ENCODE measurements at regions not wholly inside any gene's neighbourhood (a gene's known extent, or its start where the extent isn't known, plus 50 kb on each side); places are given as distances from the start of the nearest gene placed in this dataset.
"Not testable (repeated sequence)": the region's sequence is repeated elsewhere in the genome, so short reads cannot be mapped to it uniquely, and the experiment has no call there.

DNA sequence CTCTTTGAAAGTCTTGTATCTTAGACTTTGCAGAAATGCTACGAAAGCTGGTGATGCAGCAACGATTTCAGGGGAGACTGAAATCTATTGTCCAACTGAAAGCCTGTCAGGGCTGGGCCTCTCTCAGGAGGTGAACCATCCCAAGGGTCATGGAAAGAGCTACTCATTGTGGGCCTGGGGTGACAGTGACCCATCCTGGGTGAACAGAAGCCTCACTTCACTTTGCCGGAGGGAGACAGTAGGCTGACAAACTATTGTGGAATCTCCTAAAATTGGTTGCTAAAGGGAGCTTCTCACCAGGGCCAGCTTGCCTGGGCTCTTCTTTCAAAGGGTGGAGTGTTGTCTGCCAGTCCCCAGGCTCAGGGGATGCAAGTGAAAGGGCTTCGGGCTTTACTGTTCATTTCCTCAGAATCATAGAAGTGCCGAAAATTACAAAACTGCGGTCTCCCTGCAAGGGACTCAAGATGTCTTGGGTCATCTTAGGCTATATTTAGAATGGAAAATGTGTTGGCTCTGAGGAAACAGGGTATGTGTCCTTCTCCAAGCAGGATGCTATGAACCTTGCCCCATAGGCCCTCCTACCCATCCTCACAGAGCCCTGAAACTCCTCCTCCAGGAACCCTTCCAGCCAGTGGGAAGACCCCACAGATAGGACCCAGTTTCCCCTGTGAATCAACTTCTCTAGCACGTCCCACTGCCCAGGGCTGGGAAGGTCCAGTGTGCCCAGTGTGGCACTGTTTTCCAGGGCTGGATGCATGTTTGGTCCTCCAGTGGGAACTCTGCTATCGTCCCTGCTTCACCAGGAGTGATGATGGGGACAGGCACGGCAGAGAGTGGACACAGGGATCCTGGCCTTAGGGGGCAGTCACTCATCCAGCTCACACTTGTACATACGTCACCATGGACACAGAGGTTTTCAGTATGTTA lies 173.4 kb upstream of the PLGLB2 start:
- not testable (repeated sequence) for DNase-seq (ENCODE audit: low read depth)

DNA sequence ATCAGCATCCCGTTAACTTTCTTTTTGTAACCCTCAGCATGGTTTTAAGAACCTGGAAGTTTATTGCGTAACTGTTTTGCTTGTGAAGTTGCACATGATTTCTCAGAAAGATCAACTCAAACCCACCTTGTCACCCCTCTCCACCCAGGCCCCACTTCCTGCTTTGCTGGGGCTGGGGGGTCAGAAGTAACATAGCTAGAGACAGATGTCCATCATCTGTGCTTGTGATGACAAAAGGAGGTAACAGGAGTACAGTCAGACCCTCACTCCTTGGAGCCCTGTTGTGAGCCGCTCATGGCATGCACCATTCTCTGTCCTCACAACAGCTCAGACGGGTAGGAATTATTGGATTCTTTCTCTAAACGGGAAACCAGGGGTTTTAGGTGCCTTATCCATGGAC lies 172.7 kb upstream of the PLGLB2 start:
- DNase-seq (ENCODE audit: low read depth), result not testable (repeated sequence)

DNA sequence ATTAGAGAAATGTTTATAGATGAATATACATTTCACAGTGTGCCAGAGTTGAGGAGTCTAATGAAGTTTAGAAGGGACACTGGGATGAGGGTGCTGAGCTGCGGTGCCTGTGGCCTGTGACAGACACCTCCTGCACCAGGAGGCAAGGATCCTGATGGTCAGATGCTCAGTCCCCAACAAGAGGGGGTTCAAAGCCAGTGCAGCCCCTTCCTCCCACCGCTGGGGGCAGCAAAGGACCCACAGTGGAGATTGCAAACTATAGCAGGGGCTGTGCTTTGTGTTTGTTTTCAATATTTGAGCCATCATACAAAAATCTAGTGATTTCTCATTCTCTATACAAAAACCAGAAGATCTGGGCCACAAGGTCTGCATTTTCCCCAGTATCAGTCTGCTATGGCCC lies 170.5 kb upstream of the PLGLB2 start:
- not testable (repeated sequence) for DNase-seq (ENCODE audit: low read depth)

DNA sequence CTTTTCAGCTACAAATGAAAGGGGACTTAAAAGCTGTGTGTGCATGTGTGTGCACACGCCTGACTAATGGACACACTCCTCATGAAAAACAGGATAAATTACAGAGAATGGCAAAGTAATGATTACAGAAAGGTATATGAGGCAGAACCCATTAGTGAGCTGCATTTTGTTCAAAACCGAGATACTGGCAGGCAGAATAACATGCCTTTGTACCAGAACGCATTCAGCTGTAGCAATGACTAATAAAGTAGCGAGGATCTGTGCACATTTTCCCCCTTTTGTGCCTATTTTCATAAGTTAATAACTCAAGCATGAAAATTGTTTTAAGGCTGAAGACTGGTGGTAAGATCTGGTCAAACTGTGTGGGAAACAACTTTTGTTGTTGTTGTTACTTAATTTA lies 165.7 kb upstream of the PLGLB2 start:
- DNase-seq (ENCODE audit: low read depth), result not testable (repeated sequence)

DNA sequence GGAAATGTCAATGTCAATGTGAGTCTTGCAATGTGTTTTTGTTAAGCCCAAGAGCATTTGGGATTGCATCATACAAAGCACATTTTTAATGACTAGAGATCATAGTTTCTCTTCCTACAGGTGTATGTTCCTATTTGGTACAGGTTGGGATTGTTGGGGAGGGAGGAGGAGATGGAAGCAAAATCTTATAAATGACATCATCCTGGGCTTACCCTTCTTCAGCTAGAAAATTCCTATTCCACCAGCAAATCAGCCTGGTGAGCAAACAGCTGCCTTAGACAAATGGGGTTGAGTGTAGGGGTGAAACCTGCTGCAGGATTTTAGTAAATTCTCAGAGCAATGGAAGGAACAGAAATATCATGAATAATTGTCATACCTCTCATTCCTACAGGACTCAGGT lies 165.3 kb upstream of the PLGLB2 start:
- DNase-seq (ENCODE audit: low read depth), result not testable (repeated sequence)

DNA sequence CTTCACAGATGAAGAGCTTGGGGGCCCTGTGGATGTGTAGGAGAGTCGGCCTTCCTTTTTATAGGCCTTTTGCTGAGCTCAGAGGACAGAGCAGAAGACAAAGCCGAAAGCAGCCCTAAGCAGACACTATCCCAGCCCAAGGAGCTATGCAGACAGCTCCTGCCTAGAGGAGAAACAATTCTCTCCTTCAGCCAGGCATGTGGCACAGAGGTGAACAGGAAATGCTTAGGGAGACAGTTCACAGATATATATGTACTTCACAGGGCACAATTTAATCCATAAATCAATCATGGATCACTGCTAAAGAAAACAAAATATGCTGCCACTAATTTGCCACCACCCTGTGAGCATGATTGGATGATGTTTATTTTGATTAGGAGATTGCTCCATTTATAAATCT lies 164.5 kb upstream of the PLGLB2 start:
- not testable (repeated sequence) for DNase-seq (ENCODE audit: low read depth)

DNA sequence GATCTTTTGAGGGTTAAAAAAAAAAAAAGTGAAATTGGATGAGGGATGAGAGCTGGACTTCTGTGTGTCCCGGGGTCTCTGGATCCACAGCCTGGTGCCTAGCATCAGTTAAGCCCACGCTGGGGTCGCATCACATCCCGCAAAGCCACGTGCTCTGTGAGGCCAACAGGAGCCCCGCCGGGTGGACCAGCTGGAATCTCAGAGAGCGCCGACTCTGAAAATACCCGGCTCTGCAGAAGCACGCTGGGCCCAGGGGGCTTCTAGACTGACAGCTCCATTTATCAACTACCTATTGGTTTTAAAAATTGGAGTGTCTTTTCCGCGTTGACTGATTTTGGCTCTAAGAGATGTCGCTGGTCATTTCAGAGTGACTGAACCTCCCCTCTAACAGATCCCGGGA lies 164.1 kb upstream of the PLGLB2 start:
- not testable (repeated sequence) for DNase-seq (ENCODE audit: low read depth)

DNA sequence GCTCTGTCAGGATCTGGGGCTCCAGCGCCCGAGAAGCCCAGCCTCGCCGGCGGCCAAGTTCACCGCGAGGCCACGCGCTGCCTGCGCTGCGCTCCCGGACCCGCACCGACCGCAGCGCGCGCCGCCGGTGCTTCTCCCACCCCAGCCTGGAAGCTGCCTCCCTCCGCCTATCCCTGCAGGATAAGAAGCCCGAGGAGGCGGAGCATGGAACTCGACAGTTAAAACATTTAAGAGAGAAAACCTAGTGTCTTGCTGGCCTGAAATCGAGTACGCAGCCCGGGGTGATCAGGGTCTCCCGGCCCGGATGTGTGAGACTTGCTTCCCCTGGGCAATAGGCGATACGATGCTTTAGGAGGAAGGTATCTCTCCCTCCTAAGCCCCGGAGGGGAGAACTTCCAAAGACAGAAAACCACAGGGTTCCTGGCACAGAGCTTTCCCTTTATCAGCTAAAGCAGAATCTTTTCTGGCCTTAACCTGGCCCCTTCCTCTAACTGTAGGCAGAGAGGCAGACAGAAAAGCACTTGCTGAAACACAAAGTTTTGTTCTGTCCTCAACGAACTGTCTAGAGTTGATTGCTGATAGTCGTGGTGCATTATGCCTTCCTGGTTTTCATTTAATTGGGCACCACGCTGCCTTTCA lies 163.5 kb upstream of the PLGLB2 start:
- DNase-seq (ENCODE audit: low read depth), result not testable (repeated sequence)

DNA sequence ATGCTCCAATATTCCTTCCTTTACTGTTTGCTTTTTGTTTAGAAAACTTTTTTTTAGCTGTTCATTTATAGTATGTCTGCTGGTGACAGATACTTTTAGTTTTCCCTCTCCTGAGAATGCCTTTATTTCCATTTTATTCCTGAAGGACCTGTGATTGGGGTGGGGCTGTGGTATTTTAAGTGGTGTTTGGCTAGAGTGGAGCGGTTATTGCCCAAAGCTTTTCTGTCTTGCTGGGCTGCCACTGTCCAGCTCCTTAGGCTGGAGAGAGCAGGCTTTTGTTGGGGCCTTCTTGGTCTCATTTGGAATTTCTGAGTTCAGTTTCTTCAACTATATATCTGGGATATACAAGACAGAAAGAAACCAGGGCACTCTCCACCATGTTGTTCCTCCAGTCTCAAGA lies 160.0 kb upstream of the PLGLB2 start:
- DNase-seq (ENCODE audit: low read depth), result not testable (repeated sequence)

DNA sequence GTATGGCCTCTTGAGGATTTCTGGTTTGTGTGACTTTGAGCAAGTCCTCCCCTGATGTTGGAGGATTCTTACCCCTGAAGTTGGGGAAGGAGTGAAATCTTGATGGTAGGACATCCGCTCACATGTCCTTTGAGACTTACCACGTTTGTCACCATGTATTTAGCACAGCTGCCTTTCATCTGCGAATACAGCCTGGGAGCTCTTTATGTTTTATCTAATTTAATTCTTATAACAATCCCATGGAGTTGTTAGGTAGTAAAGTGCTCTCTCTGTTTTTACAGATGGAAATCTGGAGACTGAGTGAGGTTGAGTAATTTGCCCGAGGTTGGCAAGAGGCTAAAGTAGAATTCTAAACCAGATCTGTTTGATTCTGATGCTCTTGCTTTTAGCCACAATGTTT lies 154.9 kb upstream of the PLGLB2 start:
- not testable (repeated sequence) for DNase-seq (ENCODE audit: low read depth)

DNA sequence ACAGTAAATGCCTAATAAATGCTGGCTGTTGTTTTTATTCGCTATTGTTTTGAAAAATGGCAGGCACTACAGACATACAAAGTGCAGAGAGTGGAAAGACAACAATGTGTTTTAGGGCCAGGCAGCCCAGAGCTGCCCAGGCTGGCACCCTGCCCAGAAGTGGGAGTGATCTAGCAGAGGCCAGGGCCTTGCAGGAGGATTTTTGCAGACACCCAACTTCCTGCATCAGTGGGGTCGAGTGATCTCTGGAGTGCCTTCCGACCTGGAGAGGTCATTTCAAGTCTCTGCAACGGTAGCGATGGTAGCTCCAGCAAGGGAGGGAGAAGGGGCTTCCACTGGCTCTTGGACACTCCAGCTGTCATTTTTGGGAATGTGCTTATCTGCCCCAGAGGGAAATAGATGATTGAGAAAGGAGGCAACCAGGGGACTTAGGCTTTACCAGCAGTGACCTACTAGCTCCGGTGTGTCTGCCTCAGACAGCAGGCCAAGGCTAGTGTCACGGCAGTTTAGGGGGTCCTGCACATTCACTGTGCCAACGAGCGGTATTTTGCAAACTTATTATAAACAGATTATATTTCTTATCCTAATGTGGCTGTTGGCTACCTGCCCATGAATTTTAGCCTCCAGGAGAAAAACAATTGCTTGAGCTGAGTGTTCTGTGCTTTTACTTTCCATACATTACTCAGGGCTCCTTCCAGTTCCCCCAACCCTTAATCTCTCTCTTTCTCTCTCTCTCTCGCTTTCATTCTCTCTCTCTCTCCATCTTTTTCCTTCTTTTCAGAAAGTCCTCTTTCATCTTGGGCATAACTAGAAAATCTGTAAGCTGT lies 153.9 kb upstream of the PLGLB2 start:
- DNase-seq (ENCODE audit: low read depth), result not testable (repeated sequence)

DNA sequence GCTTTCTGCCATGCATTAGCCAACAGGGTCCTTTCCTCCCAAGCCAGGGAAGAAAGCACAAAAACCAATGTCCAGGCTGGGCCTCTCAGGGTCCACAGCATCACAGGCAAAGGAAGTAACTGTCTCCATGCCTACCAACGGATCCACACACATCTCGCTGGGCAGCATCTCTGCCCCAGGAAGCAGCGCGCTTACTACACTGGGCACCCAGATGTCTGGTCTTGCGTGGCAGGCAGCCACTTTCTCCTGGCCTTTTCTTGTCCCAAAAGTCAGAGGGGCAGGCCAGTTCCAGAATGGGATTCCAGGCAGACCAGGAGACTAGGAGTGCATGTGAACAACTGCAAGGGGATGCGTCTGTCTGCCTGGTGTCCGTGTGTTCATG lies 153.3 kb upstream of the PLGLB2 start:
- DNase-seq (ENCODE audit: low read depth), result not testable (repeated sequence)

DNA sequence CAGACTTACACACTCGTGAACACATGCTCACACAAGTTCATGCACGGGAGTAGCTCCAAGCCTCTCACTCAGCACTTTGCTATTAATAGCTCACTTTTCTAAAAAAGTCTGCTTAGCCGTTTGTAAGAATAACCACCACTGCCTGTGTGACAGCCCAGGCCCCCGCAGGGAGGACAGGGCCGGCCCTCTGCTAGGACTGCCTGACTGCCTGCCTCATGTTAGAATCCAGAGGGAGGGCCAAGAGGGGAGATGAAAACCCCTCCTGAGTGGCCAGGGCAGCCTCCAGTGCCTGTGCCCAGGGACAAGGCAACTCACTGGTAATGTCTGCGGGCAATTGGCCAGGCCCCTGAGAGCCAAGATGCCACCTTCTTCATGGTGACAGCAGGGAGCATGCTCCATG lies 152.9 kb upstream of the PLGLB2 start:
- DNase-seq (ENCODE audit: low read depth), result not testable (repeated sequence)

DNA sequence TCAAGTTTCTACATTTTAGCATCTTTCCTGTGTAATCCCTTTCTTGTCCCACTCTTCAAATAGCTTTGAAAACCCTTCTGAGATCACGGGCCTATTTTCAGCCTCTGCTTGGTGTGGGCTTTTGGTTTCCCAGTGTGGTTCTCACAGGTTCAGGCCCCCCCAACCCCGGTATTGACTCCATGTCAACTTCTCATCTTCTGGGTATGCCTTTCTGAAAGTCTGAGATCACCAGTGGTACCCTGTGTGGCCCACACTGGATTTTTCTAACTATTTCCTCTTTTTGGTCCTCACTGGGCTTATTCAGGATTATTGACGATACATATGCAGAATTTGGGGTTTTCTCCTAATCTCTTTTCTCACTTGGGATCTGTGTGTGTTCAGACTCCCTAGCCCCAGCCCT lies 146.9 kb upstream of the PLGLB2 start:
- DNase-seq (ENCODE audit: low read depth), result not testable (repeated sequence)

DNA sequence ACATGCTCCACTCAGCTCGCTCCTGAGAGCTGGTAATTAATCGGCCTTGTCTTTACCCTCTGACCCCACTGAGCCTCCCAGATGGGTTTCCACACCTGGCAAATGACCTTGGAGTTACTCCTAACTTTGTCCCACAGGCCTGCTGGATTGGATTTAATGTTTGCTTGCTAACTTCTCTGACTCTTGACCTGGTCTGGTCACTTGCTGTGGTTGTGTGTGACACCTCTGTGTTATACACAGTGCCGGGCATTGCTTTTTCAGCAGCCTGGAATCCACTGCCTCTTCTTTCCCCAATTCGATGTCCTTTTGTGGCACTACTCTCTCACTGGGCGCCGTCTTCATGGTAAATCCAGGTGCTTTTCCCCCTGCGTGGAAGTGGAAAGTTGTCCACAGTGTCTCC lies 145.8 kb upstream of the PLGLB2 start:
- DNase-seq (ENCODE audit: low read depth), result not testable (repeated sequence)

DNA sequence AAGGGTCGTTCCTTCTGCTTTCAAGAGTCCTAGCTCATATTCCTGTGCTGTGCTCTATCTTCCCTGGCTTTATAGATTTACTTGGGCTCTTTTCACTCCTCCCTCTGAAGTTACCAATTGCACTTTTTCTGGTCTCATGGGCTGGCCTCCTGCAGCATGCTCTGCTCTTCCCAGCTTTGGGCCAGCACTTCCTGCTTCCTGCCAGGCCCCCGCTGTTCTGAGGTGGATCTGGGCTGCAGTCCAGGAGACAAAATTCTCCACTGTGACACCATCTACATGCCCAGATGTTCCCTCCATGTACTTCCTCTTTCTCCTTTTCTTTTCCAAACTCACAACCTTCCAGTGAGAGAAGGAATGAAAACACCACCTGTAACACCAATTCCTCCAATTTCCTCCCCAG lies 145.2 kb upstream of the PLGLB2 start:
- not testable (repeated sequence) for DNase-seq (ENCODE audit: low read depth)

DNA sequence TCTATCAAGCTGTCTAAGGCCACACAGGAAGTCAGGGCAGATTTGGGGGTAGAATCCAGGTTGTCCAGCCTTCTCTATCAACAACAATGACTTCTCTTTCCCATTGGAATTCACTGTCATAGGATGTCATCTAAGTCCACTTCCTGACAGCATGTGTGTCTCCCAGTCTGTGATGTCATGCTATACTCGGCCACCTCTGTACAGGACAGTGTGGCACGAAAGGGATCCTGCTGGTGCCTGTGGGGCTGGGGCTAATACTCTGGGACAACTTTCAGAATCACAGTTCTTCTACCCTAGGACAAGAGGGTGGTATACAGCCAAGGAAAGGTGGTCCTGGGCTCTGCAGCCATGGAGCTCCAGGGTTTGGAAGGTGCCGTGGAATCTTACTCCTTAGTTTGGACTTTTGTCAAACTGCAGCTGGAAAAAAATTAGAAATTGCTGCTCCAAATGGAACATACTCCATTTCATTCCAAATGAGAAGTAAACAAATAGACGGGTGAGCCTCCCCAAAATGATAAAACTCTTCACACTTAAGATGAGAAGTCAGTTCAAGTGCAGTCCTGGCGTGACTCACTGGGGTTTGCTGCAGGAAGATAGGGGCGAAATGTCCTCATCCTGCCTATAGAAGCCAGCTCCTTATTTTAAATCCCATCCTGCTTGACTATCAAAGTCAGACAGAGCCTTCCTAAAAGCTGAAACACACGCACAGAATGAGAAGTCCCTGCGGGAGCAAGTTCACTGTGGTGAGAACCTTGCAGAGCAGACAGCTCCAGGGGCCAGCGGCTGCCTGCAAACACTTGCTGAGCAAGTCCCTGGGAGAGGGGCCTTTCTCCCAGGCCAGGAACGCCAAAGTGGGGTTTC lies 144.2 kb upstream of the PLGLB2 start:
- not testable (repeated sequence) for DNase-seq (ENCODE audit: low read depth)

DNA sequence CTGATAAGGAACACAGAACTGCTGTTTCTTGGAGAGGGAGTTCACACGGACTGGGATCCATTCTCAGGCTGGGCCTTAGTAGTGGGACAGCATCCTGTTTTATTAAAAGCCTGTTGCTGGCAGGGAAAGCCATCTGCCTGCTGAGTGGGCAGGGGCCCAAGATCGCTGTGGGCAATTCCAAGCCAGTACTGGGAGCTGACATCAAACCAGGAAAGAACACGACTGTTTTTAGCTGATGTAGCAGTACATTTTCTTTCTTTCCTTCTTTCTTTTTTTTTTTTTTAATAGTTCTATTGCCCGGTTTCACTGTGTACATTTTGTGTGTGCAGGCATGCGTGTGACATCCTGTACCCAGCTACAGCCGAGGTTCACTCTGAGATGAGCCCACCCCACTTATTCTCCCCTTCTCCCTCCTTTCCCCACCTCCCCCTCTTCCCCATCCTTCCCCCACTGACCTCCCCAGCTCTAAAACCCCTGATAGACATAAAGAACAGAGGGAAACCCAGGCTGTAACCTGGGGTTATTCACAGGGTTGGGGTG lies 143.5 kb upstream of the PLGLB2 start:
- DNase-seq (ENCODE audit: low read depth), result not testable (repeated sequence)

DNA sequence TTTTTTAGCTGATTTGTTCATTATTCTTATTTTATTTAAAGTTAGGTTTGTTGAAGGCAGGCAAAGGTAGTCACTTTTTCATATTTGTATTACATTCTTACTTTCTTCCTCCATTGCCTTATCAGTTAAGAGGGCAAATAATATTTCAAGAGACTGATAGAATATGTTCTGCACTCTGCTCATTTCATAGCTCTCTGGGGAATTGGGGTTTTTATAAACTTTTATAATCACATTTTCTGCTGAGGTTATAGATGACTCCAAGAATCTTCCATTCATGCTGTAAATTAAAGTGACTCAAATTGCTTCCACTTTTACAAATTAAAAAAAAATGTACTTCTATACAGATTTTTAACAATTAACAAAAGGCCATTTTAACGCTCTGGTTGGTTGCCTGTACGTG lies 142.9 kb upstream of the PLGLB2 start:
- DNase-seq (ENCODE audit: low read depth), result not testable (repeated sequence)

DNA sequence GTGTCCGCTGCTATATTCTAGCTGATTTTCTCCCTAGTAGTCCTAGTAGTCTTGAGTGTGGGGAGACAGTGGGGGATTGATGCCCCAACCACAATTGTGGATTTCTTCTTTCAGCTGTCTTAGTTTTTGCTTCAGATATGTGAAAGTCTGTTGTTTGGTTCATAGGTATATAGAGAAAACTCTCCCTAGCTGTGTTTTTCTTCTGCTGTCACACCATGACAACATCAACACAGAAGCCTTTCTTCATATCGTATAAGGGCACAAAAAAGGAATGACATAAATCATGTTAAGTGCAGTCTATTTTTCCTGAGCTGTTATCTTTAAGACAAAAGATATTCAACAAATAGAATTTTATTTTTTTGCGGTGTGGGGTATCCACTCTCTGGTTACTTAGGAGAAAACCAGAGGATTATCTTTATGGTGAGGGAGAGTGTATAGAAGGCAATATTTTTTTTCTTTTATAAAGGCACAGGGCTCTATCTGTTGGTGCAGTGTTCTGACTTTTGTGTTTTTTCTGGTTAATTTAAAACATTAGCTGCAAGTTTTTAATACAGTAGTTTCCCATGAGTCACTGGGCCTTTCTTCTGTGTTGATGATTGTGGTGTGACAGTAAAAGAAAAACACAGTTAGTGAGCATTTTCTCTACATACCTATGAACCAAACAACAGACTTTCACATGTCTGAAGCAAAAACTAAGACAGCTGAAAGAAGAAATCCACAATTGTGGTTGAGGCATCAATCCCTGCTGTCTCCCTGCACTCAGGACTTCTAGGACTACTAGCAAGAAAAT lies 139.3 kb upstream of the PLGLB2 start:
- DNase-seq (ENCODE audit: low read depth), result not testable (repeated sequence)

Data from activated gamma-delta T cell treated with anti-CD3 and anti-CD28 coated beads, Interleukin-2, amount 50 U/mL, for 16 hours (primary cell).